ENCODE measurements at regions not wholly inside any gene's neighbourhood (a gene's known extent, or its start where the extent isn't known, plus 50 kb on each side); places are given as distances from the start of the nearest gene placed in this dataset.

DNA sequence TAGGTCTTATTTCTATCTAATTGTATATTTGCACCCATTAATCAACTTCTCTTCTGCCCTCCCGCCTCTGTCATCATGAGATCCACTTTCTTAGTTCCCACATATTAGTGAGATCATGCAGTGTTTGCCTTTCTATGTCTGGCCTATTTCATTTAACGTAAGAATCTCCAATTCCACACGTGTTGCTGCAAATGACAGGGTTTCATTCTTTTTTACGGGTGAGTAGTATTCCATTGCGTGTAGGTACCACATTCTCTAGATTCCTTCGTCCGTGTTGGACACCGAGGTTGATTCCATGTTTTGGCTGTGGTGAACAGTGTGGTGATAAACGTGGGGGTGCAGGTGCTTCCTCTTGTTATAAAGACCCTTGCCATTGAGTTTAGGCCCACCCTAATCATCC, 64.7 kb upstream of the GSE1 start:
- no peak for TF ChIP-seq POLR2A (IDR thresholded peaks at IDR 0.05)
- TF ChIP-seq CTCF (IDR thresholded peaks at IDR 0.05), result no peak

All from thyroid gland (tissue), 4 donors.